ENCODE measurements at regions not wholly inside any gene's neighbourhood (a gene's known extent, or its start where the extent isn't known, plus 50 kb on each side); places are given as distances from the start of the nearest gene placed in this dataset.
"Not testable (repeated sequence)": the region's sequence is repeated elsewhere in the genome, so short reads cannot be mapped to it uniquely, and the experiment has no call there.

GRCh38 chrX:121172703-121173102 is 125.3 kb downstream of the GLUD2 start (continued):
- TF ChIP-seq, protein P1, sequence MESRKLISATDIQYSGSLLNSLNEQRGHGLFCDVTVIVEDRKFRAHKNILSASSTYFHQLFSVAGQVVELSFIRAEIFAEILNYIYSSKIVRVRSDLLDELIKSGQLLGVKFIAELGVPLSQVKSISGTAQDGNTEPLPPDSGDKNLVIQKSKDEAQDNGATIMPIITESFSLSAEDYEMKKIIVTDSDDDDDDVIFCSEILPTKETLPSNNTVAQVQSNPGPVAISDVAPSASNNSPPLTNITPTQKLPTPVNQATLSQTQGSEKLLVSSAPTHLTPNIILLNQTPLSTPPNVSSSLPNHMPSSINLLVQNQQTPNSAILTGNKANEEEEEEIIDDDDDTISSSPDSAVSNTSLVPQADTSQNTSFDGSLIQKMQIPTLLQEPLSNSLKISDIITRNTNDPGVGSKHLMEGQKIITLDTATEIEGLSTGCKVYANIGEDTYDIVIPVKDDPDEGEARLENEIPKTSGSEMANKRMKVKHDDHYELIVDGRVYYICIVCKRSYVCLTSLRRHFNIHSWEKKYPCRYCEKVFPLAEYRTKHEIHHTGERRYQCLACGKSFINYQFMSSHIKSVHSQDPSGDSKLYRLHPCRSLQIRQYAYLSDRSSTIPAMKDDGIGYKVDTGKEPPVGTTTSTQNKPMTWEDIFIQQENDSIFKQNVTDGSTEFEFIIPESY (IDR thresholded peaks at IDR 0.05) = no peak
- TF ChIP-seq TAF1 (conservative IDR thresholded peaks at IDR 0.05) (no peak), HNF4G (IDR thresholded peaks at IDR 0.05) (no peak)

DNA sequence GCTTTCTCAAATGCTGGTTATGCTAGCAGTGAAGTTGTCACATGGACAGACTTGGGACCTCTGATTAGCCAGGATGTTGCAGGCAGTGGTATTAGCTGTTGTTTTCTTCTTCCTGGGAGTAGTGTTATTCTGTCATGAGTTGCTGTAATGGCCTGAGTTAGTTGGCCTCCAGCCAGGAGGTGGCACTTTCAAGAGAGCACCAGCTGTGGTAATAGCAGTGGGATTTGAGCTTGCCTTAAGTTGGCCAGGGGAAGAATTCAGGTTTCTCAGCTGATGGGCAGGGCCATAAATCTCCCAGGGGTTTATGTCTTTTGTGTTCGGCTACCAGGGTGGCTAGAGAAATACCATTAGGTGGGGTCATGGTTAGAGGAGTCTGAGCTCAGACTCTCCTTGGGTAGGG is 132.6 kb downstream of the GLUD2 start:
- no peaks in the 10 kb centered on the region for H3K4me1 ChIP-seq (ENCODE audit: control insufficient read depth in 4 of 4, insufficient read depth in 4 of 4, low read length in 3 of 4)
- no peak for DNase-seq (ENCODE audit: low spot score)
- H3K27ac ChIP-seq (ENCODE audit: low read depth in 1 of 2, low read length in 2 of 2) = no peak overlapping the region
- no peaks in the 10 kb centered on the region for H3K27me3 ChIP-seq (ENCODE audit: control insufficient read depth in 4 of 4, insufficient read depth in 4 of 4, low read length in 3 of 4)
- H3K4me3 ChIP-seq (ENCODE audit: low read depth in 1 of 3, low read length in 3 of 3) = no peak overlapping the region
- TF ChIP-seq NR2F2 (IDR thresholded peaks at IDR 0.05) = no peak
- no peak for TF ChIP-seq FOXA2 (IDR thresholded peaks at IDR 0.05)
- no peak for TF ChIP-seq JUND (IDR thresholded peaks at IDR 0.05)
- TF ChIP-seq EGR1 (IDR thresholded peaks at IDR 0.05; ENCODE audit: low read depth in 2 of 2) = no peak
- TF ChIP-seq HNF4A (conservative IDR thresholded peaks at IDR 0.05) = no peak
- no peak for TF ChIP-seq YY1 (IDR thresholded peaks at IDR 0.05)
- no peak for TF ChIP-seq FOXA1 (IDR thresholded peaks at IDR 0.05)
- TF ChIP-seq RAD21 (IDR thresholded peaks at IDR 0.05) = no peak
- no peak for TF ChIP-seq HNF4G (IDR thresholded peaks at IDR 0.05)
- TF ChIP-seq, protein P1 (IDR thresholded peaks at IDR 0.05) = no peak
- H3K9me3 ChIP-seq (ENCODE audit: control insufficient read depth in 4 of 4, low read length in 3 of 4) = no peaks in the 10 kb centered on the region
- H3K36me3 ChIP-seq (ENCODE audit: control insufficient read depth in 4 of 4, insufficient read depth in 3 of 4, low read depth in 1 of 4, low read length in 3 of 4) = no peaks in the 10 kb centered on the region
- H3K9ac ChIP-seq (ENCODE audit: low read depth in 1 of 2, low read length in 2 of 2) = no peak overlapping the region
- WGBS = 92% methylated on average over 1 of the region's 1 CpG

GRCh38 chrX:121191779-121192178 is 144.4 kb downstream of the GLUD2 start:
- no peaks in the 10 kb centered on the region for H3K9me3 ChIP-seq (ENCODE audit: control insufficient read depth in 4 of 4, low read length in 3 of 4)
- H3K4me3 ChIP-seq (ENCODE audit: low read depth in 1 of 3, low read length in 3 of 3) = no peak overlapping the region
- WGBS = 95% methylated on average over 10 of the region's 10 CpGs
- TF ChIP-seq RXRA (IDR thresholded peaks at IDR 0.05) = no peak
- H3K27ac ChIP-seq (ENCODE audit: low read depth in 1 of 2, low read length in 2 of 2) = no peak overlapping the region
- H3K27me3 ChIP-seq (ENCODE audit: control insufficient read depth in 4 of 4, insufficient read depth in 4 of 4, low read length in 3 of 4) = no peaks in the 10 kb centered on the region
- H3K4me1 ChIP-seq (ENCODE audit: control insufficient read depth in 4 of 4, insufficient read depth in 4 of 4, low read length in 3 of 4) = no peaks in the 10 kb centered on the region
- DNase-seq (ENCODE audit: low spot score) = no peak
- no peaks in the 10 kb centered on the region for H3K36me3 ChIP-seq (ENCODE audit: control insufficient read depth in 4 of 4, insufficient read depth in 3 of 4, low read depth in 1 of 4, low read length in 3 of 4)
- no peak overlapping the region for H3K9ac ChIP-seq (ENCODE audit: low read depth in 1 of 2, low read length in 2 of 2)

GRCh38 chrX:121195719-121196118 is 148.3 kb downstream of the GLUD2 start:
- Histone ChIP-seq H3K4me1 (ENCODE audit: control insufficient read depth in 4 of 4, insufficient read depth in 4 of 4, low read length in 3 of 4) (no peaks in the 10 kb centered on the region), H3K9ac (ENCODE audit: low read depth in 1 of 2, low read length in 2 of 2) (no peak overlapping the region), H3K36me3 (ENCODE audit: control insufficient read depth in 4 of 4, insufficient read depth in 3 of 4, low read depth in 1 of 4, low read length in 3 of 4) (no peaks in the 10 kb centered on the region), H3K27me3 (ENCODE audit: control insufficient read depth in 4 of 4, insufficient read depth in 4 of 4, low read length in 3 of 4) (no peaks in the 10 kb centered on the region), H3K4me3 (ENCODE audit: low read depth in 1 of 3, low read length in 3 of 3) (no peak overlapping the region), H3K9me3 (ENCODE audit: control insufficient read depth in 4 of 4, low read length in 3 of 4) (no peaks in the 10 kb centered on the region), H3K27ac (ENCODE audit: low read depth in 1 of 2, low read length in 2 of 2) (no peak overlapping the region)
- 93% methylated on average over 2 of the region's 2 CpGs for WGBS
- TF ChIP-seq GABPA (IDR thresholded peaks at IDR 0.05 in 1 of 2, conservative IDR thresholded peaks at IDR 0.05 in 1 of 2) = no peak
- TF ChIP-seq HNF4G (IDR thresholded peaks at IDR 0.05) = no peak
- TF ChIP-seq YY1 (IDR thresholded peaks at IDR 0.05) = no peak
- no peak for TF ChIP-seq RAD21 (IDR thresholded peaks at IDR 0.05)
- no peak for TF ChIP-seq JUND (IDR thresholded peaks at IDR 0.05)
- no peak for TF ChIP-seq FOXA2 (IDR thresholded peaks at IDR 0.05)
- no peak for TF ChIP-seq EGR1 (IDR thresholded peaks at IDR 0.05; ENCODE audit: low read depth in 2 of 2)
- no peak for TF ChIP-seq SP1 (IDR thresholded peaks at IDR 0.05)
- TF ChIP-seq, protein P1 (IDR thresholded peaks at IDR 0.05) = no peak
- TF ChIP-seq FOXA1 (IDR thresholded peaks at IDR 0.05) = no peak
- no peak for DNase-seq (ENCODE audit: low spot score)

GRCh38 chrX:121196872-121197444 is 149.5 kb downstream of the GLUD2 start:
- WGBS = 95% methylated on average over 11 of the region's 11 CpGs
- not testable (repeated sequence) for H3K4me3 ChIP-seq (ENCODE audit: low read depth in 1 of 3, low read length in 3 of 3); H3K9ac ChIP-seq (ENCODE audit: low read depth in 1 of 2, low read length in 2 of 2); H3K27ac ChIP-seq (ENCODE audit: low read depth in 1 of 2, low read length in 2 of 2); DNase-seq (ENCODE audit: low spot score); H3K27me3 ChIP-seq (ENCODE audit: control insufficient read depth in 4 of 4, insufficient read depth in 4 of 4, low read length in 3 of 4); H3K9me3 ChIP-seq (ENCODE audit: control insufficient read depth in 4 of 4, low read length in 3 of 4); H3K4me1 ChIP-seq (ENCODE audit: control insufficient read depth in 4 of 4, insufficient read depth in 4 of 4, low read length in 3 of 4); H3K36me3 ChIP-seq (ENCODE audit: control insufficient read depth in 4 of 4, insufficient read depth in 3 of 4, low read depth in 1 of 4, low read length in 3 of 4)
